Lower lobe of right lung (tissue), 2 donors: ENCODE measurements at regions not wholly inside any gene's neighbourhood (a gene's known extent, or its start where the extent isn't known, plus 50 kb on each side); places are given as distances from the start of the nearest gene placed in this dataset.

Source experiments
- ATAC-seq, 2 donors: fragments of 200-7000 bp; cut with Tn5 transposase; one replicate each; pipeline ENCODE4 v1.9.1; 2020 to 2022; ENCODE audit warnings: mild to moderate bottlenecking in 2 of 2, moderate library complexity in 2 of 2
- DNase-seq: peaks from one replicate; pipeline ENCODE4 v3.0.0-alpha.2; 2020
- H3K27ac ChIP-seq: fragments of 200-600 bp; one replicate; pipeline ENCODE4 v1.8.0; 2022
- H3K27me3 ChIP-seq: fragments of 200-600 bp; one replicate; pipeline ENCODE4 v1.8.0; 2022; ENCODE audit warnings: low read depth
- H3K36me3 ChIP-seq: fragments of 200-600 bp; one replicate; pipeline ENCODE4 v1.8.0; 2022; ENCODE audit warnings: mild to moderate bottlenecking
- H3K4me1 ChIP-seq: fragments of 200-600 bp; one replicate; pipeline ENCODE4 v1.8.0; 2022
- H3K4me3 ChIP-seq: fragments of 200-600 bp; one replicate; pipeline ENCODE4 v1.8.0; 2022; ENCODE audit warnings: mild to moderate bottlenecking
- H3K9me3 ChIP-seq: fragments of 200-600 bp; one replicate; pipeline ENCODE4 v1.8.0; 2022
- CTCF ChIP-seq: fragments of 200-600 bp; IDR thresholded peaks from one replicate; pipeline ENCODE4 v1.8.0; 2022; ENCODE audit warnings: antibody characterized with exemption, mild to moderate bottlenecking
- intact Hi-C: fragments of 100-400 bp; cut with DNase I; formaldehyde crosslinking; loops from one replicate; pipeline ENCODE4 v1.11.0; 2022
- donor health status: DM: no; HTN: yes; CAD: no; lungs with severe emphysema.

DNA sequence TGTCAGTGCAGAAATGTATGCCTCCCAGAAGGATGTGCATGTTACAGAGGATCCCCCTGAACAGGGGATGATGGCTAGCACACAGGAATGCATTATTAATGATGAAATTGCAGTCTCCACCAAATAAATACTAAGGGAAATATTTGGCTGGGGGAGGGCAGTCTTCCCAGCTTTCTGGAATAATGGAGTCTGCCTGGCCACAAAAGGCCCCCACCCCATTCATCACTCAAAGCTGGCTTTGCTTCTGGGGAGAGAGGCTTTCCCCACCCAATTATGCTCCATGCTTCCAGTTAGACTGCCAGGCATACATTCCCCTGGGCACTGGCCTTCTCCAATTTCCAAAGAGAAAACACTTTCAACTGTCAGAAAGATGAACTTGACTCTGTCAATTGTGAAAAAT is 302.7 kb downstream of the SIPA1L2 start:
- no peaks in the 10 kb centered on the region for H3K4me1 ChIP-seq
- intact Hi-C loops = no loop called here
- DNase-seq = no peak
- H3K36me3 ChIP-seq = no peaks in the 10 kb centered on the region
- ATAC-seq = no peak
- no peak for TF ChIP-seq CTCF
- no peaks in the 10 kb centered on the region for H3K9me3 ChIP-seq
- no peak overlapping the region for H3K27ac ChIP-seq
- no peaks in the 10 kb centered on the region for H3K27me3 ChIP-seq
- H3K4me3 ChIP-seq = no peak overlapping the region

DNA sequence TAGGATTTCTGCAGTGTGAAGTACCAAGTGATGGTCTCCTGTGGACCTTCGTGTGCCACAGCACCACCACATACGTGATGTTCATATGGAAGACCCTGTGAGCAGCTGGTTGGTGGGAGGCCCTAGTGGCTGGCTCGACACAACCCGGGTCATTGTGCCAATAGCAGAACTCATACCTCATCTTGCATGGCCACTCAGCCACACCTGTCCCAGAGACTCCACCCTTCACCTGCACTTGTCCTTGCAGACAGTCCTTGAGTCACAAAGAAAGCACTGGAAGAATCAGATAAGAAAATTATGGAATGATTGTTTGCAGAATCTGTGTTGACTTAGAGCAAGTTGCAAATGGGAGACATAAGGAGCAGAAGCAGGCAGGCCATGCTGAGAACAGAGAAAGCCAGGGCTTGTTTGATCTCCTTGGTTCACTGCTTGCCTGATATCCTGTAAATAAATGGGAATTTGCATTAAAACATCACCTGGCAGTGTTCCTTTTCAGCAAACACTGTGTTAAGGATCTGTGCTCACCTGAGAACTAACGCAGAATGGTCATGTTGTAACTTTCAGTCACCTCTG is 307.7 kb downstream of the SIPA1L2 start:
- no peak for DNase-seq
- Histone ChIP-seq H3K9me3 (no peaks in the 10 kb centered on the region), H3K27ac (no peak overlapping the region), H3K4me1 (no peaks in the 10 kb centered on the region), H3K36me3 (no peaks in the 10 kb centered on the region), H3K4me3 (no peak overlapping the region), H3K27me3 (no peaks in the 10 kb centered on the region)
- ATAC-seq = peak in 1 of 2 donors; percentile 45
- intact Hi-C loops = no loop called here
- no peak for TF ChIP-seq CTCF

- no peak for TF ChIP-seq CTCF
- intact Hi-C loops = no loop called here
- Histone ChIP-seq H3K4me3 (no peak overlapping the region), H3K36me3 (no peaks in the 10 kb centered on the region), H3K27me3 (no peaks in the 10 kb centered on the region), H3K9me3 (no peaks in the 10 kb centered on the region), H3K4me1 (no peaks in the 10 kb centered on the region), H3K27ac (no peak overlapping the region)
- DNase-seq = no peak
- ATAC-seq = no peak
Measured at GRCh38 chr1:232319518-232320210, 310.3 kb downstream of the SIPA1L2 start.

- no peaks in the 10 kb centered on the region for H3K27me3 ChIP-seq
- H3K4me1 ChIP-seq = no peaks in the 10 kb centered on the region
- H3K36me3 ChIP-seq = no peaks in the 10 kb centered on the region
- no peak for TF ChIP-seq CTCF
- peak; percentile 49 for DNase-seq
- no peak overlapping the region for H3K27ac ChIP-seq
- H3K9me3 ChIP-seq = no peaks in the 10 kb centered on the region
- intact Hi-C loops = no loop called here
- H3K4me3 ChIP-seq = no peak overlapping the region
- no peak for ATAC-seq
Measured at GRCh38 chr1:232319072-232319471, 310.9 kb downstream of the SIPA1L2 start.

DNA sequence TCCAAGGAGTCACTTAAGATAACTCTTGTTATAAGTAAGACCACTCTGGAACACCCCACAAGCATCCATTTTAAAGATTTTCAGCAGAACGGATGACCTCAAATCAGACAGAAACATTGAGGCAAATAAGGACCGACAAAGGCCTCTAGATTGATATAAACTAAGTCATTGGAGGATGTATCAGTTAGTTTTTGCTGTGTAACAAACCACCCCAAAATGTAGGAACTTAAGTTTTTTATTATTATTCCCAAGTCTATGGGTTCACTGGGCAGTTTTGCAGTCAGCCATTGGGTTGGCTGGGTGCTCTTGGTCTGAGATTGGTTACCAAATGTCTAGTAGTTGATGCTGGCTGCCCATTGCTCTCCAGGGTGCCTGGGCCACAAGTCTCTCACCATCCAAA is 311.8 kb downstream of the SIPA1L2 start:
- H3K9me3 ChIP-seq = no peaks in the 10 kb centered on the region
- ATAC-seq (no peak), DNase-seq (no peak)
- H3K36me3 ChIP-seq = no peaks in the 10 kb centered on the region
- TF ChIP-seq CTCF = no peak
- H3K4me1 ChIP-seq = no peaks in the 10 kb centered on the region
- H3K4me3 ChIP-seq = no peak overlapping the region
- no peaks in the 10 kb centered on the region for H3K27me3 ChIP-seq
- intact Hi-C loops = no loop called here
- no peak overlapping the region for H3K27ac ChIP-seq
